Endothelial cell of umbilical vein (primary cell): ENCODE measurements at regions not wholly inside any gene's neighbourhood (a gene's known extent, or its start where the extent isn't known, plus 50 kb on each side); places are given as distances from the start of the nearest gene placed in this dataset.

Experiments used
- BruUV-seq: library from RNA; stranded (reverse); fragments of 400-500 nt; replicated peaks from 2 replicates; lab custom pipeline; 2021; lab: Mats Ljungman, UMichigan
- CTCF ChIA-PET: fragments of 300-600, 350-600 bp; sonication (Branson Sonifier 250); formaldehyde crosslinking; loops from one replicate; lab custom pipeline; 2021; ENCODE audit warnings: antibody characterized with exemption, inconsistent platforms; lab: Charles Lee
- POLR2A ChIA-PET: fragments of 300-600, 350-600 bp; sonication (Branson Sonifier 250); formaldehyde crosslinking; loops from one replicate; lab custom pipeline; 2021; ENCODE audit warnings: antibody characterized with exemption, inconsistent platforms; lab: Charles Lee
- DNase-seq: peaks from one replicate; pipeline ENCODE4 v3.0.0-alpha.2; 2011; ENCODE audit warnings: low read depth, low spot score
- FAIRE-seq: peaks from 2 replicates; lab custom pipeline; 2011; peaks lifted over from hg19 to GRCh38; lab: Jason Lieb, UNC
- H2AFZ ChIP-seq: 2 replicates; pipeline ENCODE4 v1.6.0; 2012; ENCODE audit warnings: low read depth, low read length, control low read depth, inconsistent platforms
- H3K27ac ChIP-seq: 2 replicates; pipeline ENCODE4 v1.5.1; 2011; ENCODE audit warnings: low read depth, mild to moderate bottlenecking, control low read depth, low read length, moderate library complexity; ENCODE audit not compliant: insufficient read depth
- H3K27me3 ChIP-seq, 2 experiments: 2 replicates each; pipeline versions ENCODE4 v1.6.0 to v1.6.1; 2011; ENCODE audit warnings: low read length in 2 of 2, mixed read lengths in 1 of 2; ENCODE audit not compliant: control insufficient read depth in 2 of 2, insufficient read depth in 2 of 2
- H3K36me3 ChIP-seq, 2 experiments: 2 replicates in 1 of 2; 3 replicates in 1 of 2; pipeline ENCODE4 v1.5.1; 2011; ENCODE audit warnings: low read length in 2 of 2, mild to moderate bottlenecking in 1 of 2, moderate library complexity in 1 of 2; ENCODE audit not compliant: control insufficient read depth in 2 of 2, insufficient read depth in 2 of 2; ENCODE audit errors: extremely low read depth in 1 of 2
- H3K4me1 ChIP-seq: 3 replicates; pipeline ENCODE4 v1.5.1; 2011; ENCODE audit warnings: mild to moderate bottlenecking, low read length; ENCODE audit not compliant: control insufficient read depth, insufficient read depth; ENCODE audit errors: extremely low read depth
- H3K4me2 ChIP-seq: 2 replicates; pipeline ENCODE4 v1.6.1; 2011; ENCODE audit warnings: low read length, control low read depth, mixed read lengths; ENCODE audit not compliant: insufficient read depth
- H3K4me3 ChIP-seq, 3 experiments: fragments of 200-600 bp in 1 of 3; sonication (generic), shearing (Covaris generic) in 1 of 3; replicated peaks in 1 of 3; 2 replicates each; pipeline ENCODE4 v1.5.1; 2011 to 2016; ENCODE audit warnings: control low read depth in 3 of 3, low read length in 3 of 3, mild to moderate bottlenecking in 2 of 3, inconsistent platforms in 1 of 3, low read depth in 1 of 3, moderate library complexity in 1 of 3; ENCODE audit not compliant: insufficient read depth in 1 of 3
- H3K79me2 ChIP-seq: 2 replicates; pipeline ENCODE4 v1.6.0; 2012; ENCODE audit warnings: low read length, inconsistent platforms; ENCODE audit not compliant: control insufficient read depth, insufficient read depth
- H3K9ac ChIP-seq: replicated peaks from 2 replicates; pipeline ENCODE3; 2011; ENCODE audit warnings: low read length, control low read depth; ENCODE audit not compliant: insufficient read depth; ENCODE audit errors: extremely low read depth
- H3K9me1 ChIP-seq: replicated peaks from 3 replicates; pipeline ENCODE4 v1.6.0; 2011; ENCODE audit warnings: mild to moderate bottlenecking, low read length; ENCODE audit not compliant: control insufficient read depth, insufficient read depth; ENCODE audit errors: extremely low read depth
- H3K9me3 ChIP-seq: replicated peaks from 2 replicates; pipeline ENCODE4 v1.5.1; 2012; ENCODE audit warnings: low read length, inconsistent platforms; ENCODE audit not compliant: control insufficient read depth, insufficient read depth
- H4K20me1 ChIP-seq: replicated peaks from 2 replicates; pipeline ENCODE3; 2011; ENCODE audit warnings: mild to moderate bottlenecking, low read length; ENCODE audit not compliant: control insufficient read depth, insufficient read depth; ENCODE audit errors: extremely low read depth
- EZH2 ChIP-seq: IDR thresholded peaks from 2 replicates; pipeline ENCODE4 v1.6.1; 2012; ENCODE audit warnings: borderline replicate concordance, low read depth, mild to moderate bottlenecking, moderate library complexity, low read length, inconsistent platforms; ENCODE audit not compliant: severe bottlenecking
- FOS ChIP-seq: IDR thresholded peaks from 2 replicates; pipeline ENCODE4 v1.6.1; 2011; ENCODE audit warnings: mild to moderate bottlenecking, low read length, moderate library complexity, borderline replicate concordance; ENCODE audit not compliant: insufficient read depth
- GATA2 ChIP-seq: IDR thresholded peaks from 2 replicates; pipeline ENCODE4 v1.7.0; 2011; ENCODE audit warnings: low read depth, mild to moderate bottlenecking, moderate library complexity, mixed read lengths, low read length; ENCODE audit not compliant: insufficient read length, insufficient read depth
- JUN ChIP-seq: IDR thresholded peaks from 2 replicates; pipeline ENCODE4 v1.6.1; 2011; ENCODE audit warnings: borderline replicate concordance, low read depth; ENCODE audit not compliant: insufficient read length, insufficient read depth
- MYC ChIP-seq: IDR thresholded peaks from one replicate; pipeline ENCODE4 v1.6.1; 2011; ENCODE audit warnings: mild to moderate bottlenecking, low read depth, low read length
- POLR2A ChIP-seq: IDR thresholded peaks from 2 replicates; pipeline ENCODE4 v1.6.1; 2012; ENCODE audit warnings: low read depth, mild to moderate bottlenecking, control low read depth, low read length
- POLR2AphosphoS5 ChIP-seq: IDR thresholded peaks from 2 replicates; pipeline ENCODE4 v1.6.1; 2012; ENCODE audit warnings: low read depth, mild to moderate bottlenecking, control low read depth, low read length, moderate library complexity; ENCODE audit not compliant: insufficient read depth
- dilution Hi-C: fragments of 300-500 bp; cut with MboI; formaldehyde crosslinking; loops from one replicate; pipeline ENCODE4 v1.15.0; 2019; ENCODE audit warnings: low sequenced_read_pairs; ENCODE audit not compliant: extremely low pct_ligation_motif_present
- intact Hi-C: fragments of 100-400 bp; cut with micrococcal nuclease; formaldehyde crosslinking; loops from one replicate; pipeline ENCODE4 v1.10.0; 2022
- TF ChIP-seq, protein P1 (sequence below), 2 donors: IDR thresholded peaks; 1 replicate in 1 of 2; 2 replicates in 1 of 2; pipeline ENCODE4 v1.5.1; 2011; ENCODE audit warnings: low read length in 2 of 2, mild to moderate bottlenecking in 2 of 2, moderate library complexity in 2 of 2, control low read depth in 1 of 2, inconsistent platforms in 1 of 2, low read depth in 1 of 2; ENCODE audit not compliant: insufficient read depth in 1 of 2; ENCODE audit errors: extremely low read depth in 1 of 2
- TF ChIP-seq, protein P2 (sequence below): IDR thresholded peaks from 2 replicates; pipeline ENCODE4 v1.6.1; 2011; ENCODE audit not compliant: insufficient read depth, insufficient read length

DNA sequence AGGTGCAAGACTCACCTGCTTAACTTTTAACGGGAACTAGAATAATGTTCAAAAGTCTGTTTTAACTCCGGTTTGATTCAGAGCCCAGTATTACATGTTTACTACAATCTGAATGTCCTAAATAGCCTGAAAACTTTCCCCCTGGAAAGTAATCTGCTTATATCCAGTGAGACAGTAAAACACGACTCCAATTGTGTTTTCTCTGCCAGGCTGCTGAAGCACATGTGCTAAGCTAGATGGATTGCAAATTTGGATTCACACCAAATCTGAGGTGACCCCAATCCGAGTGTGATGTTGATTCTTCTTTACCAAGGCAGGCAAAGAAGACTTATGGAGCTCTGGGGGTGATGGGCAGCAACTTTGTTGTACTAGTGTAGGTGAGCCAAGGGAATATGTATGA, 158.7 kb upstream of the PDGFD start:
- dilution Hi-C loops, result no loop called here
- no peaks in the 10 kb centered on the region for H4K20me1 ChIP-seq

More for the DNA sequence above, 158.7 kb upstream of the PDGFD start:
- Histone ChIP-seq H3K79me2 (no peaks in the 10 kb centered on the region), H3K4me2 (no peak overlapping the region), H3K27me3 (no peaks in the 10 kb centered on the region), H3K36me3 (no peaks in the 10 kb centered on the region), H3K27ac (no peak overlapping the region), H3K4me1 (no peaks in the 10 kb centered on the region), H3K9me3 (no peaks in the 10 kb centered on the region), H3K9ac (no peak overlapping the region), H2AFZ (no peak overlapping the region), H3K4me3 (no peak overlapping the region), H3K9me1 (no peaks in the 10 kb centered on the region)
- ChIA-PET CTCF (no interaction called here), POLR2A (no interaction called here)
- TF ChIP-seq MYC (no peak), JUN (no peak), FOS (no peak), EZH2 (no peak), POLR2AphosphoS5 (no peak), GATA2 (no peak), POLR2A (no peak)
- TF ChIP-seq, protein P1, sequence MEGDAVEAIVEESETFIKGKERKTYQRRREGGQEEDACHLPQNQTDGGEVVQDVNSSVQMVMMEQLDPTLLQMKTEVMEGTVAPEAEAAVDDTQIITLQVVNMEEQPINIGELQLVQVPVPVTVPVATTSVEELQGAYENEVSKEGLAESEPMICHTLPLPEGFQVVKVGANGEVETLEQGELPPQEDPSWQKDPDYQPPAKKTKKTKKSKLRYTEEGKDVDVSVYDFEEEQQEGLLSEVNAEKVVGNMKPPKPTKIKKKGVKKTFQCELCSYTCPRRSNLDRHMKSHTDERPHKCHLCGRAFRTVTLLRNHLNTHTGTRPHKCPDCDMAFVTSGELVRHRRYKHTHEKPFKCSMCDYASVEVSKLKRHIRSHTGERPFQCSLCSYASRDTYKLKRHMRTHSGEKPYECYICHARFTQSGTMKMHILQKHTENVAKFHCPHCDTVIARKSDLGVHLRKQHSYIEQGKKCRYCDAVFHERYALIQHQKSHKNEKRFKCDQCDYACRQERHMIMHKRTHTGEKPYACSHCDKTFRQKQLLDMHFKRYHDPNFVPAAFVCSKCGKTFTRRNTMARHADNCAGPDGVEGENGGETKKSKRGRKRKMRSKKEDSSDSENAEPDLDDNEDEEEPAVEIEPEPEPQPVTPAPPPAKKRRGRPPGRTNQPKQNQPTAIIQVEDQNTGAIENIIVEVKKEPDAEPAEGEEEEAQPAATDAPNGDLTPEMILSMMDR (IDR thresholded peaks at IDR 0.05; ENCODE audit: extremely low read depth in 1 of 2, insufficient read depth in 1 of 2, low read depth in 1 of 2, low read length in 2 of 2), result no peak
- TF ChIP-seq, protein P2, sequence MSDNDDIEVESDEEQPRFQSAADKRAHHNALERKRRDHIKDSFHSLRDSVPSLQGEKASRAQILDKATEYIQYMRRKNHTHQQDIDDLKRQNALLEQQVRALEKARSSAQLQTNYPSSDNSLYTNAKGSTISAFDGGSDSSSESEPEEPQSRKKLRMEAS, result no peak
- FAIRE-seq (no peak), DNase-seq (no peak)
- intact Hi-C loops, result no loop called here
- BruUV-seq, result no TSS peak
